H1 (cell line): ENCODE measurements at regions not wholly inside any gene's neighbourhood (a gene's known extent, or its start where the extent isn't known, plus 50 kb on each side); places are given as distances from the start of the nearest gene placed in this dataset.

Experiments
- CTCF ChIA-PET: fragments of 300-600 bp; sonication (Branson Sonifier 250); formaldehyde crosslinking; loops from one replicate; lab custom pipeline; 2021; ENCODE audit not compliant: partially characterized antibody; lab: Charles Lee
- POLR2A ChIA-PET: fragments of 300-600 bp; sonication (Branson Sonifier 250); formaldehyde crosslinking; loops from one replicate; lab custom pipeline; 2021; ENCODE audit warnings: inconsistent platforms; ENCODE audit not compliant: partially characterized antibody; lab: Charles Lee
- DNase-seq, 2 experiments: peaks; one replicate each; pipeline versions ENCODE4 v3.0.0 to v3.0.0-alpha.2; 2010 to 2022; ENCODE audit warnings: low spot score in 2 of 2, low read depth in 1 of 2, mixed read lengths in 1 of 2
- FAIRE-seq: peaks from 2 replicates; lab custom pipeline; 2011; peaks lifted over from hg19 to GRCh38; lab: Jason Lieb, UNC
- H2AFZ ChIP-seq: 2 replicates; pipeline ENCODE4 v1.8.1; 2012; ENCODE audit warnings: low read length, inconsistent platforms
- H2AK5ac ChIP-seq: 2 replicates; pipeline ENCODE4 v1.6.1; 2013; ENCODE audit warnings: low read depth, low read length
- H2BK120ac ChIP-seq: replicated peaks from 2 replicates; pipeline ENCODE3; 2013; ENCODE audit warnings: low read depth, low read length, inconsistent platforms
- H2BK12ac ChIP-seq: 2 replicates; pipeline ENCODE4 v1.6.1; 2013; ENCODE audit warnings: low read depth, low read length
- H2BK15ac ChIP-seq: 2 replicates; pipeline ENCODE4 v1.6.1; 2013; ENCODE audit warnings: low read length
- H2BK20ac ChIP-seq: 2 replicates; pipeline ENCODE4 v1.6.1; 2013; ENCODE audit warnings: low read length
- H2BK5ac ChIP-seq: 2 replicates; pipeline ENCODE4 v1.6.1; 2013; ENCODE audit warnings: low read depth, low read length
- H3K14ac ChIP-seq: 2 replicates; pipeline ENCODE4 v1.6.1; 2013; ENCODE audit warnings: inconsistent platforms; ENCODE audit not compliant: insufficient read length
- H3K18ac ChIP-seq: 2 replicates; pipeline ENCODE4 v1.6.1; 2013; ENCODE audit warnings: low read length; ENCODE audit errors: extremely low read depth
- H3K23ac ChIP-seq: 2 replicates; pipeline ENCODE4 v1.6.1; 2013; ENCODE audit warnings: inconsistent platforms; ENCODE audit not compliant: insufficient read length
- H3K23me2 ChIP-seq: 2 replicates; pipeline ENCODE4 v1.6.1; 2013; ENCODE audit warnings: low read depth, low read length
- H3K27ac ChIP-seq: 2 replicates; pipeline ENCODE4 v1.6.1; 2011; ENCODE audit warnings: low read depth, low read length, inconsistent platforms
- H3K27me3 ChIP-seq, 4 experiments: replicated peaks in 1 of 4; 1 replicate in 1 of 4; 2 replicates in 3 of 4; pipeline versions ENCODE4 v1.6.1 to v1.8.1; 2011 to 2013; ENCODE audit warnings: low read length in 3 of 4, mild to moderate bottlenecking in 3 of 4, inconsistent platforms in 2 of 4, mixed read lengths in 2 of 4, moderate library complexity in 1 of 4; ENCODE audit not compliant: control insufficient read depth in 3 of 4, insufficient read depth in 3 of 4; ENCODE audit errors: extremely low read depth in 1 of 4
- H3K36me3 ChIP-seq, 4 experiments: 2 replicates each; pipeline versions ENCODE4 v1.6.1 to v1.8.1; 2011 to 2013; ENCODE audit warnings: mild to moderate bottlenecking in 4 of 4, low read length in 3 of 4, moderate library complexity in 2 of 4, control low read depth in 1 of 4, inconsistent platforms in 1 of 4; ENCODE audit not compliant: insufficient read depth in 4 of 4, control insufficient read depth in 2 of 4
- H3K4ac ChIP-seq: replicated peaks from 2 replicates; pipeline ENCODE3; 2013; ENCODE audit warnings: low read length, low read depth, mixed read lengths, inconsistent platforms; ENCODE audit not compliant: insufficient read length
- H3K4me1 ChIP-seq, 4 experiments: replicated peaks in 1 of 4; 1 replicate in 1 of 4; 2 replicates in 3 of 4; pipeline versions ENCODE4 v1.6.1 to v1.8.1; 2011 to 2013; ENCODE audit warnings: low read length in 3 of 4, inconsistent platforms in 2 of 4, mixed read lengths in 1 of 4; ENCODE audit not compliant: insufficient read depth in 4 of 4, control insufficient read depth in 3 of 4
- H3K4me2 ChIP-seq, 2 experiments: 2 replicates each; pipeline versions ENCODE4 v1.6.1 to v1.8.1; 2011 to 2013; ENCODE audit warnings: low read depth in 2 of 2, low read length in 2 of 2, control low read depth in 1 of 2, inconsistent platforms in 1 of 2, mild to moderate bottlenecking in 1 of 2; ENCODE audit not compliant: insufficient read depth in 1 of 2
- H3K4me3 ChIP-seq, 4 experiments: fragments of 200-600, 300-600 bp in 1 of 4; sonication (generic), shearing (Covaris generic), sonication (Bioruptor Twin) in 1 of 4; 2 replicates each; pipeline versions ENCODE4 v1.5.1 to v1.8.1; 2011 to 2016; ENCODE audit warnings: low read length in 4 of 4, low read depth in 3 of 4, control low read depth in 2 of 4, inconsistent platforms in 2 of 4, mild to moderate bottlenecking in 2 of 4, mixed read lengths in 1 of 4, moderate library complexity in 1 of 4; ENCODE audit not compliant: insufficient read depth in 2 of 4; ENCODE audit errors: extremely low read depth in 1 of 4
- H3K56ac ChIP-seq: replicated peaks from 2 replicates; pipeline ENCODE3; 2013; ENCODE audit warnings: low read depth, mild to moderate bottlenecking, mixed read lengths, low read length, inconsistent platforms; ENCODE audit not compliant: insufficient read length
- H3K79me1 ChIP-seq: 2 replicates; pipeline ENCODE4 v1.6.1; 2013; ENCODE audit warnings: low read depth, low read length, control low read depth
- H3K79me2 ChIP-seq, 2 experiments: 2 replicates each; pipeline versions ENCODE4 v1.6.1 to v1.8.1; 2012 to 2013; ENCODE audit warnings: low read length in 2 of 2, mild to moderate bottlenecking in 2 of 2, inconsistent platforms in 1 of 2; ENCODE audit not compliant: insufficient read depth in 2 of 2, control insufficient read depth in 1 of 2
- H3K9ac ChIP-seq, 4 experiments: replicated peaks in 1 of 4; 1 replicate in 1 of 4; 2 replicates in 3 of 4; pipeline versions ENCODE4 v1.6.1 to v1.8.1; 2011 to 2013; ENCODE audit warnings: low read depth in 3 of 4, low read length in 3 of 4, control low read depth in 2 of 4, mild to moderate bottlenecking in 2 of 4, moderate library complexity in 2 of 4, inconsistent platforms in 1 of 4; ENCODE audit errors: extremely low read depth in 1 of 4
- H3K9me3 ChIP-seq, 2 experiments: 2 replicates each; pipeline versions ENCODE4 v1.6.1 to v1.8.1; 2012 to 2013; ENCODE audit warnings: mild to moderate bottlenecking in 2 of 2, moderate library complexity in 2 of 2, control low read depth in 1 of 2, inconsistent platforms in 1 of 2, low read depth in 1 of 2, low read length in 1 of 2, mixed read lengths in 1 of 2; ENCODE audit not compliant: insufficient read depth in 2 of 2
- H4K20me1 ChIP-seq, 2 experiments: replicated peaks in 1 of 2; 2 replicates each; pipeline versions ENCODE3 to v1.8.1; 2011 to 2013; ENCODE audit warnings: inconsistent platforms in 2 of 2, low read length in 2 of 2, mild to moderate bottlenecking in 1 of 2; ENCODE audit not compliant: insufficient read depth in 2 of 2, control insufficient read depth in 1 of 2
- H4K5ac ChIP-seq: 2 replicates; pipeline ENCODE4 v1.6.1; 2013; ENCODE audit warnings: low read length, low read depth, mixed read lengths, inconsistent platforms; ENCODE audit not compliant: insufficient read length
- H4K8ac ChIP-seq: 2 replicates; pipeline ENCODE4 v1.8.0; 2013; ENCODE audit warnings: mild to moderate bottlenecking, moderate library complexity, low read length, inconsistent platforms; ENCODE audit not compliant: insufficient read depth; ENCODE audit errors: extremely low read depth
- H4K91ac ChIP-seq: replicated peaks from 2 replicates; pipeline ENCODE3; 2013; ENCODE audit warnings: low read length, mixed read lengths, inconsistent platforms; ENCODE audit not compliant: insufficient read length
- SP1 ChIP-seq: IDR thresholded peaks from 2 replicates; pipeline ENCODE4 v1.6.1; 2011; ENCODE audit warnings: low read depth, low read length
- TEAD4 ChIP-seq: IDR thresholded peaks from 2 replicates; pipeline ENCODE4 v1.6.1; 2012; ENCODE audit warnings: low read depth, low read length, inconsistent platforms, mixed read lengths
- WGBS, 2 experiments: shearing (Covaris generic) in 1 of 2; methylation state at CpG; one replicate each; pipeline versions ENCODE4 v1.1.6 to v1.1.7; 2013 to 2015; ENCODE audit warnings: low lambda C conversion rate in 2 of 2, mixed read lengths in 2 of 2, inconsistent platforms in 1 of 2, low coverage in 1 of 2, missing lambda C conversion rate in 1 of 2; ENCODE audit not compliant: insufficient replicate concordance in 2 of 2, insufficient coverage in 1 of 2, insufficient read length in 1 of 2; ENCODE audit errors: extremely low coverage in 1 of 2, missing lambda C conversion rate in 1 of 2; 5-methylcytosine and 5-hydroxymethylcytosine counted together

GRCh38 chr2:37820471-37820986 lies 104.6 kb upstream of the RMDN2 start:
- TF ChIP-seq TEAD4, result no peak
- no peak for TF ChIP-seq SP1
- CTCF ChIA-PET, result interaction anchor here (0.9 to 1.5 kb wide), 2 partner anchors 12 to 17 kb away, joined by 3 to 5 read pairs; no protein-coding TSS in a partner anchor

More at GRCh38 chr2:37820471-37820986, 104.6 kb upstream of the RMDN2 start:
- Histone ChIP-seq H4K20me1 (no peaks in the 10 kb centered on the region), H2AK5ac (no peak overlapping the region), H3K23me2 (no peaks in the 10 kb centered on the region), H3K4me1 (no peaks in the 10 kb centered on the region), H3K79me2 (no peaks in the 10 kb centered on the region), H3K4ac (no peak overlapping the region), H3K4me3 (no peak overlapping the region), H3K36me3 (no peaks in the 10 kb centered on the region), H3K27me3 (no peaks in the 10 kb centered on the region), H2BK12ac (no peak overlapping the region), H2BK120ac (no peak overlapping the region), H3K27ac (no peak overlapping the region), H3K14ac (no peak overlapping the region), H2BK15ac (no peak overlapping the region), H3K18ac (no peak overlapping the region), H4K5ac (no peak overlapping the region), H4K91ac (no peak overlapping the region), H3K79me1 (no peaks in the 10 kb centered on the region), H3K23ac (no peak overlapping the region), H3K4me2 (no peak overlapping the region), H4K8ac (no peak overlapping the region), H2BK5ac (no peak overlapping the region), H3K56ac (no peak overlapping the region), H3K9me3 (no peaks in the 10 kb centered on the region), H2AFZ (no peak overlapping the region), H3K9ac (no peak overlapping the region), H2BK20ac (no peak overlapping the region)
- WGBS, 2 experiments, result 97% methylated on average over 2 of the region's 2 CpGs; no CpG with 5 or more reads in 1 of the 2 experiments
- POLR2A ChIA-PET, result no interaction called here
- FAIRE-seq (no peak), DNase-seq (no peak)
